NCI-H146 (cell line): ENCODE measurements at regions not wholly inside any gene's neighbourhood (a gene's known extent, or its start where the extent isn't known, plus 50 kb on each side); places are given as distances from the start of the nearest gene placed in this dataset.
"Not testable (repeated sequence)": the region's sequence is repeated elsewhere in the genome, so short reads cannot be mapped to it uniquely, and the experiment has no call there.

Experiments
- DNase-seq: peaks from one replicate; lab custom pipeline; 2025; lab: John Stamatoyannopoulos, UW

DNA sequence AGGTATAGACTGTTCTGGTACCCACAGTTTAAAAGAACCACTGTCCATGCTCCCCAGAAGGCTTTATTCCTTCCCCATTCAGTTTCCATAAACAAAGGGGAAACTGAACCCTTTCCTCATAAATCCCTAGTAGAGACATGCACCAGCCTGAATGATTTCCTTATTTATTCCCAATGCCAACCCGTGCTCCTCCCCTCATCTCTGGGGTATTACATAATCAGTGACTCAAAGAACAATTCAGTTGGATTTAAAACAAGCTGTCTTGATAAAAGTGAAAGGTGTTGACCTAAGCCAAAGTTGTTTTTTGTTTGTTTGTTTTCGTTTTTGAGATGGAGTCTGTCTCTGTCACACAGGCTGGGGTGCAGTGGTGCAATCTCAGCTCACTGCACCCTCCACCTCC, 418.5 kb upstream of the CNTNAP5 start:
- DNase-seq, result no peak

DNA sequence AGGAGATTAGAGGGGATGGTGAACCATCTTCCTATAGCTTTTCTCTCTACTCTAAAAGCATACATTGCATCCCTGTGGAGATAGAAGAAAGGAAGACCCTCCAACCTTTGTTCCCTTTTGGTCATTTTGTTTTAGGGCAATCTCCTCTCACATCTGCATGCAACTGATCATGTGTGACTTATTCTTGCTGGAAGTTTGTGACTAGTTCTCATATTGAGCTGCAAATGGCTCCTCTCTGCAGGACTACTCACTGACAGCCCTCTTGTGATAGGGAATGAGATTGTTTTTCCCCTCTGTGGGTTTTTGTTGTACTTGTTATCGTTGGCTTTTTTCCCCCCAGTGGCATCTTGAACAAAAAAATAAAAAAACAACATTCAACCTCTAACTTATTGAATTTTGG, 416.0 kb upstream of the CNTNAP5 start:
- no peak for DNase-seq

DNA sequence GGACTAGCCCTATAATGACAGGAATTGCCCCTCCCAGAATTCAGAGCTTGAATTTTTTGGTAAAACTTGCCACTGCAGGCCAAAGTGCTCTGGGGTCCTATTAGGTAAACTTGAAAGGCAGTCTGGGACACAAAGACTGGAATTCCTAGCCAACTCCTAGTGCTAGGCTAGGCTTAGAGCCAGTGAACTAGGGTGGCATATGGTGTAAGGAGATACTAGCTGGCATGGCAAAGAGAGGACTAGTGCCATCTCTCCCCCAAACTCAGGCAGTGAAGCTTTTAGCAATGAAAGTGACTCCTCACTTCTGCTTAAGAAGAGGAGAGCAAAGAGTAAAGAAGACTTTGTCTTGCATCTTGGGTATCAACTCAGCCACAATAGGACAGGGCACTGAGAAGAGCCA, 410.5 kb upstream of the CNTNAP5 start:
- no peak for DNase-seq

DNA sequence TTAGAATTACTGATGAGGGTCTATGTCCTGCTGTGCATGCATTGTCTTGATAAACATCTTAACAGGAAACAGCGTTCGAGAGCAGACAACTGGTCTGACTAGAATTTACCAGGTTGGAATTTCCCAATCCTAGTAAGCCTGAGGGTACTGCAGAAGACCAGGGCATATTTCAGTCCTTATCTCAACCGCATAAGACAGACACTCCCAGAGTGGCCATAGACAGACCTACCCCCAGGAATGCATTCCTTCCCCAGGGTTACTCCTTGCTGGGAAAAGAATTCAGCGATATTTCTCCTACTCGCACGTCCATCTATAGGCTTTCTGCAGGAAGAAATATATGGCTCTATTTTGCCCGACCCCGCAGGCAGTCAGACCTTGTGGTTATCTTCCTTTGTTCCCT, 406.4 kb upstream of the CNTNAP5 start:
- not testable (repeated sequence) for DNase-seq

DNA sequence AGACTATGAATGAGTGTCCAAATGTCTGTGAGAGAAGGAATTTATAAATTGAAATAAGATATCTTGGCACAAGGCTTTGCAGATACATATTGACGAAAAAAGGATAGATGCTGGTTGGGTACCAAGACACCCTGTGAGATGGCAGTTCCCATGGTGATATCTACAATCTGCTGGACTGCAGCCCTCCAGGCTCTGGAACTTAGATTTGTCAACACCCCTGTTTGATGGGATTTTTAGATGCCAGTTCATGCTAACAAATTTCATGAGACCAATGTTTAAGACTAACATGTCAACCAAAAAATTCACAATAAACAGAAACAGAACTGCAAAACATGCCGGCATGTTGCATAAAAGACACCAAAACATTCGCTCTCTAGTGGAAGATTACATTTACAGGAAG, 400.3 kb upstream of the CNTNAP5 start:
- DNase-seq, result no peak

DNA sequence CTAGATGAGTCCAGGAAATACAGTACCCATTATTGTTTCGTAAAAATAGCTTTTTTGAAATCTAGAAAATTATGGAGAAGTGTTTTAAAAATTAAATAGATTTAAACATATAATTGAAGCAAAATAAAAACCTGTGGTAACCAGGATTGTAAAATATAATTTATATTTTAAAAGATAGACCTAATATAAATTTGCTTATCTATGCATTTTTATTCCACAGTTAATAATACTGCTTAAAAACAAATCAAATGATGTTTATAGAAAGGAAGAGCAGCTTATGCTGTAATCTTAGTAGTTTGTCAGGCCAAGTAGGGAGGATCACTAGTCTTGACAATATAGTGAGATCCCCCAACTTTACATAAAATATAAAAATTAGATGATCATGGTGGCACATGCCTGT, 388.9 kb upstream of the CNTNAP5 start:
- no peak for DNase-seq

DNA sequence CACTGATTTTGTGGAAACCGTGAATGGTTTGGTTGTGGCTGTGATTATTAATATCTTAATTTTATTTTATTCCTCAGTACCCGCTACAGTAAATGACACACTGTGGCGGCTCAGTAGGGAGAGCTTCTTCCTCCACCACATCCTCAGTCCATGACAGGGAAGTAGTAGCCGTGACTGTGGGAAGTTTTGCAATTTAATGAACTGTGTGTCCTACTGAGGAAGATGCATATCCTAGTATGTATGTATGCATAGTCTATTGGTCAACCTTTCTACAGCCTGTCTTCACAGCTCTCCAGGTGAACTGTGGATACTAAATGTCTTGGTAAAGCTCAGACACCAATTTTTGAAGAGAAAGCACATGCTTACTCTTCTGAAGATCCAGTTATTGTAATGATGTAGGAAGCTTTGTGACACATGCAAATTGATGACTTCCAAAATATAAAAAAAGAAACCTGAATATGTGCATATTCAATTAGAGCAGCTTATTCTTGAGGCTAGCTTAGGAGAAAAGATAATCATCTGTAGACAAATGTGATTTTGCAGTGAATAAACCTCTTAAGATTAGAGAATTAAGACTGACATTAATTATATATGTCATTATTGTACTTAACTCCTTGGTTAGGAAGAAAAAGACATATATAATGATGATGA, 384.3 kb upstream of the CNTNAP5 start:
- DNase-seq, result no peak

DNA sequence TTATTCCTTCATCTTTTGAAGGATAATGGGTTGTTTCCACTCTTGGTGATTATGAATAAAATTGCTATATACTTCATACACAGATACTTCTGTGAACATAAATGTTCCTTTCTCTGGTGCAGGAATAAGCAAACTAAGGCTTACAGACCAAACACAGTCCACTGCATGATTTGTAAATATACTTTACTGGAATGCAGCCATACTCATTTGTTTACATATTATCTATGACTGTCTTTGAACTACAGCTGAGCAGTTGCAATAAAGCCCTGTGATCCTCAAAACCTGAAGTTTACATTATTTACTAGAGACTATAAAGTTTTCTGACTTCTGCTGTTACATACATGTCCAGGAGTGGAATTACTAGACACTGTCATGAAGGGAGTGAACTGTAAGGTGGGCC, 381.0 kb upstream of the CNTNAP5 start:
- no peak for DNase-seq

DNA sequence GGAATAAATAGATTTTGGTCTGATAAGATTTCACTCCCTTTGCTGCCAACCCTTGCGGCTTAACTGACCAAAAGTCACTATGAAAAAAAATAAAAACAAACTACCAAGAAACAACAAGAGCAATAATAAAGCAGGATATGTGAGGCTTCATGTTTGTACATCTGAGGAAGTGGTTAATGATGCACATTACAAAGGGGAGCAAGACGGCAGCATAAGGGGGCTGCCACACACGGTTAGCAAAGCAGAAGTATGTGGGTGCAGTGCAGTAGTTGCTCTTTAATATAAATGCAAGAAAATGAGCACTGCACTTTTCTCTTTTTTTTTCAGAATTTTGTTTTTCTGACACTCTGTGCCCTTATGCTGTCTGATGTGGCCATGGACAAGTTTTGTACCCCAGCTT, 377.1 kb upstream of the CNTNAP5 start:
- DNase-seq, result no peak

DNA sequence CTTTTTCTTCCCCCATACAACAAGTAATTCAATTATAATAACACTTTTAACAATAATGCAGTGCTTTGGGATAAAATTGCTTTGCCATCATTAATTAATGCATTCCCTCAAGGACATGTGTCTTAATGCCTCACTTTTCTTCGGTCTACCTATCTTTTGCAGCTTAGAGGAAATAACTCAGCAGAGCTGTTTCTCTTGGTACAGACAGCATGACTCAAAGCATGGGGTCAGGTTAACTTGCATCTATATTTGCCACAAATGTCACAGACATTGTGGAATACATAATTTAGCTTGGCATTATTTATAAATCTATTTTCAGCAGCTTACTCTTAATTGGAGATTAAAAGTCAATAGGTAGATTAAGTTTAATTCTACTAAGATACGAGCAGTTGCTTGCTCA, 376.1 kb upstream of the CNTNAP5 start:
- no peak for DNase-seq

DNA sequence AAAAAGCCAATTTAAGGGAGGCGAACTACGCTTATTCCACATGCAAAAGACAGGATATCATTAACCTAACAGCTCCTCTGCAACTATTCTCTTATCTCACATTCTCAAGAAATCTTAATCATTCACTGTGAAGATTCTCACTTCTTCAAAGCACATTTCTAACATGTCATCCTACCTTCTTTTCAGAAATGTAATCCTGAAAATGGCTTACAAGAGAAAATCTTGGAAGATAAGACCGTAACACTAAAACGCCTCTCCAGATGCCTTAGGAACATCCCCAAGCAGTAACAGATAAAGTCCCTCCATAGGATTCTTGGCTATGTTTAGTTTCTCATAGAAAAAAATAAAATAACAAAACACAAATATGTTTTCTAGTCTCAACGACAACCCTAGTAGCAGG, 373.9 kb upstream of the CNTNAP5 start:
- DNase-seq, result no peak

DNA sequence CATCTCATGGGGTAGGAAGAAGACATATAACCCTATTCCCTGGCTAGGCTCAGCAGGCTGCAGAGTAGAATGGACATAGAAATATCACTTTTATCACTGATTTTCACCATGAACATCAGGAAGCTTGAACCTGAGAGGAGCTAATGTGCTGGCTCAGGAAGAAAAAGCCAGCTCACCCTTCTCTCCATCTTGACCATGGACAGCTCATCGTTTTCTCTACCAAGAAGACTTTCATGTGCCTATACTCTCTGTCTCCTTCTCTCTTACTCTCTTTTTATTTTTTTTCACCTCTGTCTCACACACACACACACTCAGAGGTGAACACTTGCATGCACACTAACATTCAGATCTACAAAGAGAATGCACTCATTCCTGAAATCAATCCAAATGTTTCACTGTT, 372.8 kb upstream of the CNTNAP5 start:
- DNase-seq, result no peak

DNA sequence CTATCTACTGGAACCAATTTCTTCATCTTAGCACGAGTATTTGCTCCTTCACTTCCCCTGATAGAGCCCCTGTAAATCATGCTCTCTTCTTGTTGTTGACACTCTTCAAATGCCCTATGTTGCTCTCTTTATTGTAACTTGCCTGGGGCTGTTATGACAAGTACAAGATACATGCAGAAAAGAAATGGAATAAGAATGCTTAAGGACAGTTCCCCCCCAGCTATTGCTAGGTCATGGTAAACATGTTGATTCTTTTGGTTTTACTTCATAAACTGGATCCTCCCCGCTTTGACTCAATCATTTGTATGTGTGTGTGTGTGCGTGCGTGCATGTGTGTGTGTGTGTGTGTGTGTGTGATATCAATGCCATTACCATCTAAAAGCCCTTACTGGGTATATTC, 368.5 kb upstream of the CNTNAP5 start:
- no peak for DNase-seq

DNA sequence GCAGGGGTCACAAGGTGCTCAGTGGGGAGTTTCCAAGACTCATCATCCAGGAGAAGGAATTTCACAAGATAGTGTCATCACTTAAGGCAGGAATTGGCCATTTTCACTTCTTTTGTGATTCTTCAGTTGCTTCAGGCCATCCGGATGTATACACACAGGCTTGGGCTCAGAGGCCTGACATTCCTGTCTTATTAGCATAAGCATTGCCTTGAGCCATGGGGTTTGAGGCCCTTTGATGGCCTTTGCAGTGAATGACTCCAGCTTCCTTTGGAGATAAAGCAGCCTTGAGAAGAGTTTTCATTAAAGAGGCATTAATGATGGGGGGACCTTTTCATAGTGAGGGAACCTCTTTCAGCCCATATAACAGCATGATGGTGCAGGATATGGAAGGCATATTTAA, 366.0 kb upstream of the CNTNAP5 start:
- no peak for DNase-seq

DNA sequence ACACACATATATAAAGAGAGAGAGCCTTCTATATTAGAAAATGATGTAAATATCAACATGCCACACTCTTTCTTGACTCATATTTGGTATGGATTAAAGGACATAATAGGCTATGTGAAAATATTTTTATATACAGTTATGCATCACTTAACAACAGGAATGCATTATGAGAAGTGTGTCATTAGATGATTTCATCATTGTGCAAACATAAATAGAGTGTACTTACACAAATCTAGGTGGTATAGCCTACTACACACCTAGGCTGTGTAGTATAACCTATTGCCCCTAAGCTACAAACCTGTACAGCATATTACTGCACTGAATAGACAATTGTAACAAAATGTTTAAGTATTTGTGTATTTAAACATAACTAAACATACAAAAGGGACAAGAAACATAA, 354.8 kb upstream of the CNTNAP5 start:
- no peak for DNase-seq

DNA sequence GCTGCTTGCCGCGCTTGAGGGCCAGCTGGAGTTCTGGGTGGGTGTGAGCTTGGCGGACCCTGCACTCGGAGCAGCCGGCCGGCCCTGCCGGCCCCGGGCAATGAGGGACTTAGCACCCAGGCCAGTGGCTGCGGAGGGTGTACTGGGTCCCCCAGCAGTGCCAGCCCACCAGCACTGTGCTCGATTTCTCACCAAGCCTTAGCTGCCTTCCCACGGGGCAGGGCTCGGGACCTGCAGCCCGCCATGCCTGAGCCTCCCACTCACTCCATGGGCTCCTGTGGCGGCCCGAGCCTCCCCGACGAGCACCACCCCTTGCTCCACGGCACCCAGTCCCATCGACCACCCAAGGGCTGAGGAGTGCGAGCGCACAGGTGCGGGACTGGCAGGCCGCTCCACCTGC, 341.3 kb upstream of the CNTNAP5 start:
- not testable (repeated sequence) for DNase-seq

DNA sequence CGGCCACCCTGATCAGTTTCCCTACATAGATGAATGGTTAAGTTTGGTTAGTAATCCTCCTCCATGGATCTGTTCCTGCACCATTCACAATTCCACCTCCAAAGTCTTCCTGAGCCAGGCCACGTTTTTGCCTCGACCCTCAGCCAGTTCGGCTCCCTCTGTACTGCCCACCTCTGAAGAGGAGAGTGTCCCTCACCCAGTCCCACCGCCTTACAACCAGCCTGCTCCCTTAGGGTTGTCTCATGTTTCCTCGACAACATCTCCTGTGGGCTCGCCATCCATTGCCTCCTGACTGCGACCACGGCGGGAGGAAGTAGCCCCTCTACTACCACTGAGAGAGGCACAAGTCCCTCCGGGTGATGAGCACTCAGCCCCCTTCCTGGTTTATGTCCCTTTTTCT, 338.0 kb upstream of the CNTNAP5 start:
- DNase-seq, result no peak

DNA sequence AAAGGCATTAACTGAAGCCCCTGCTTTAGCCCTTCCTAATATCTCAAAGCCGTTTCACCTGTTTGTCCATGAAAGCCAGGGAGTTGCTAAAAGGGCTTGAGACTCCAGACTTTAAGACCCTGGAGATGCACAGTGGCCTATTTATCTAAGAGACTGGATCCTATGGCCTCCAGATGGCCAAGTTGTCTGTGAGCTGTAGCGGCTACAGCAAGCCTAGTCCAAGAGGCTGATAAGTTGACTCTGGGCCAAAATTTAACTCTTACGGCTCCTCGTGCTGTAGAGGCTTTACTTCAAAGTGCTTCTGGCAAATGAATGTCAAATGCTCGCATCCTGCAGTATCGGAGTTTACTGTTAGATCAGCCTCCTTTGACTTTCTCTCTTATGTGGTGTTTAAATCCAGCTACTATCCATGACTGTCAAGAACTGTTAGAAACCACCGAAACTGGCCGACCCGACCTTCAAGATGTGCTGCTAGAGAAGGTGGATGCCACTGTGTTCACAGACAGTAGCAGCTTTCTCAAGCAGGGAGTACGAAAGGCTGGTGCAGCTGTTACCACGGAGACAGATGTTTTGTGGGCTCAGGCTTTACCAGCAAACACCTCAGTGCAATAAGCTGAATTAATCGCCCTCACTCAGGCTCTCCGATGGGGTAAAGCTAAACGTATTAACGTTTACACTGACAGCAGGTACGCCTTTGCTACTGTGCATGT, 336.7 kb upstream of the CNTNAP5 start:
- no peak for DNase-seq

DNA sequence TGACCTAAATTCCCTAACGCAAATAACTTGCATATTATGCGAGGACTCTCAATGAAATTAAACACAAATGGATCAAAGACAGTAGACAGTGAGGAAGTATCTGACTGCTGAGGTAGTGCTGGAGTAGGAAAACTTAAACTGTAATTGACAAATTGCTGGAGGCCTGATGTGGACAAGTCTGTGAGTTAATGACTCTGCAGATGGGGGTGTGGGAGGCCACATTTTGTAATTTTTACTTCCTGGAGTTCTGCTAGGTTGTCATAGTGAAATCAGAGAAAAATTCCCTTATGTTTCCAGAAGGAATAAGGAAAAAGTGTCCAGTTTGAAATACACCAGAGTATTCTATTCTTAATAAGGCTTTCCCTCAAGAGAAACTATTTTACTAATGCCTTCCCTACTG, 333.0 kb upstream of the CNTNAP5 start:
- DNase-seq, result no peak

DNA sequence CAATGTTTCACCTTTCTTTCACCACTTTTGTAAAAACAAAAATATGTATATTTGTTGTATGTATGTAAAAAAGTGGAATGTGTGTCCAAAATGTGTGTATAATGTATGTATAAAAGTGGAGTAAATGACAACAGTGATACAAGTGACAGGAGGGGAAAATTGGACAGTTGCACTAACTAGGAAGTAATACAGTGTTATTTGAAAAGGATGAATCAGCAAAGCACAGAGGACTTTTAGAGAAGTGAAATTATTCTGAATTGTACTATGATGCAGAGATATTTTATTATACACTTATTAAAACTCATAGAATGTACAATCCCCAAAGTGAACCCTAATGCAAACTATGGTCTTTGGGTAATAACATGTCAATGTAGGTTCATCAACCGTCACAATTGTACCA, 331.3 kb upstream of the CNTNAP5 start:
- no peak for DNase-seq

DNA sequence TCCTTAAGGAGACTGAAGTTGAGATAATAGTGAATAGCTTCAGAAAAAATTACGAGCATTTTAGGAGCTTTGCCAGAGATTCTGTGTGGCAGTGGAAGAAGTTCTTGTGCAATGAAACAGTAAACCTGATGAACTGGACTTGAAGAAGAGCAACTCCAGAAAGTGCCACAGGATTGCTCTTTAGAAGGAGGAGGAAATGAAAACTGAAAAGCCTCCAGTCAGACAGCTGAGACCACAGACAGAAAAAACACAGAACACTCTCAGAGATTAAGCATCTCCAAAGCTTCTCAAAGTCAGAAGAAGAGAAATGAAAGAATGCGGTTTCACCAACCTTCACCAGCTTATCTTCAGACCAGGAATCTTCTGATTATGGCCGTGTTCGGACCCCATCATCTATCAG, 329.7 kb upstream of the CNTNAP5 start:
- no peak for DNase-seq

DNA sequence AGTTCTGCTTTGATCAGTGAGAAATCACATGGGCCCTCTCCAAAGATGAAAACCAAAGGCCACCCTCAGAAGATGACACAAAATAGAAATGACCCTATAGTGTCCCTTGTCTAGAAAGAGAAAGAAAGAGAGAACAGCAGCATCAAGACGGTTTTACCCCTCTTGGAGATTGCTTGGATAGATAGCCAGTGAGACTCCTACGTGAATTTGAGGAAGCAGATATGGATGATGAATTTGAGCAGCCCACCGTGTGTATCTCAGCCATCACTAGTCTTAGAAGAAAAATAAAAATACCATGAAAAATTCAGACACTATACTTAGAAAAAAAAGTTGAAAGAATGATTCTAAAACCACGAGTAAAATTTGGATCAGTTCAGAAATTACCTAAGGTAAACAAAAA, 329.1 kb upstream of the CNTNAP5 start:
- DNase-seq, result no peak

DNA sequence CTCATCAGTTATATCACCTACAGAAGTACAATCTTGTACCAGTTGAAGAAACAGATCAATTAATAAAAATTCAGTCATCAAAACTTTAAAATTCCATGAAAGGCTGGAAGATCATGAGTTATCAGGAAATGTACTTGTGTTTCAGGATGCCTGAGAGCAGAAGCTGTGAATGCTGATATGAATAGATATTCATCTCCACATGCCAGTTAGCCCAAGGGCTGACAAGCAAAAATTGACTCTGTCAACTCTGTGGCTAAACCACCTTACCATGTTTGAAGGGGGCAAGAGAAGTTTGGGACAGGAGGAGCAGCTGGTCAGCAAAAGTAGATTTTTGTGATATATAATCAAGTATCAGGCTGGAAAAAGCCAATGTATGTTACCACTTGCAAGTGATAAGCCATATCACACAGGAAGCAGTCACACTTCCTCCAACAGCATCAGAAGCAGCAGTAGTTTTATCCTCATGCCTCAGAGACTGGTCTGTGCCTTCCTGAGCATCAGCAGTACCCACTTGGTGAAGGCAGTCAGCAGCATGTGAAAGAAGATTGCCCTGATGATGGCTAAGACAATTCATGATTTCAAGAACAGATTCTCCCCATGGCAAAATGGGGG, 328.2 kb upstream of the CNTNAP5 start:
- DNase-seq, result no peak

DNA sequence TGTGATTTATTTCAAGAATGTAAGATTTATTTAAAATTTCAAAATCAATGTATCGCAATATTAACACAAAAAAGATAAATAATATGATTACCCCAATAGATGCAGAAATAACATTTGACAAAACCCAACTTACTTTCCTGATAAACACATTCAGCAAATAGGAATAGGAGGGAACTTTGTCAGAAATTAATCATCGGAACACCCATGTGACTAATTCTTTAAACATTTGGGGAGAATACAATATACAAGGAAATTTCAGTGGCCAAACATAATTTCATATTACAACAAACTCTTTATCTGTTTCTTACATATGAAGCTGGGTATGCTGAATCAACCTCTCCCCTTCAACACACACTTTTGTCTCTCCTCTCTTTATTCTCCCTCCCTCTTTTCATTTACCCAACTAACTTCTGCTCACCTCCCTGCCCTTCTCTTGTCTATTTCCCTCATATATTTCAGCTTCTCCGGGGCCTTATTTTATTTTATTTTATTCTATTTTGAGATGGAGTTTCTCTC, 309.6 kb upstream of the CNTNAP5 start:
- DNase-seq, result no peak
